ENCODE measurements at regions not wholly inside any gene's neighbourhood (a gene's known extent, or its start where the extent isn't known, plus 50 kb on each side); places are given as distances from the start of the nearest gene placed in this dataset.

DNA sequence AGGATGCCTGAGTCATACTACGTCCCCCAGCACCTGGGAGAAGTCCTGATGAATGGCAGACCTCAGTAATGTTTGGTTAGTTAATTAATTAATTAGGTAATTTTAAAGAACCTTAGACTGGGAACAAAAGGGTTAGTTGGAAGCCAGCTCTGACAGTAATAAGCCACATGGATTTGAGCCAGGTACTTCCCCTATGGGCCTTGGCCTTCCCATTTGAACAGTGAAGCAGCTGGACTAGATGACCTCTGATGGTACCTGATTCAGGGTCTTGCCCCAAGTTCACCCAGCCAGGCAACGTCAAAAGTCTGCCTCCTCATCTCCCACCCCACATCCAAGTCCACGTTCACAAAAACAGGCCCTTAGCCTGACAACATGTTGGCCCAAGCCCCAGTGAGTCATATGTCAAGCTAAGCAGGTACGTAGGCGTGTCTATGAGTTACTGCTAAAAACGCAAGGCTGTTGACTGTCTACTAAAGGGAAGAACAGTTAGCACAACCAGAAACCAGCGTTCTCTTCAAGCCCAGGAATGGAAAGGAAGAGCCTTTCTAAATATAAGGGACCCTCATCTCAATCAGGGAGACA is 303.2 kb downstream of the ACTL7B start:
- no peak for TF ChIP-seq EZH2 (IDR thresholded peaks at IDR 0.05; ENCODE audit: borderline replicate concordance)
- TF ChIP-seq, protein P1, sequence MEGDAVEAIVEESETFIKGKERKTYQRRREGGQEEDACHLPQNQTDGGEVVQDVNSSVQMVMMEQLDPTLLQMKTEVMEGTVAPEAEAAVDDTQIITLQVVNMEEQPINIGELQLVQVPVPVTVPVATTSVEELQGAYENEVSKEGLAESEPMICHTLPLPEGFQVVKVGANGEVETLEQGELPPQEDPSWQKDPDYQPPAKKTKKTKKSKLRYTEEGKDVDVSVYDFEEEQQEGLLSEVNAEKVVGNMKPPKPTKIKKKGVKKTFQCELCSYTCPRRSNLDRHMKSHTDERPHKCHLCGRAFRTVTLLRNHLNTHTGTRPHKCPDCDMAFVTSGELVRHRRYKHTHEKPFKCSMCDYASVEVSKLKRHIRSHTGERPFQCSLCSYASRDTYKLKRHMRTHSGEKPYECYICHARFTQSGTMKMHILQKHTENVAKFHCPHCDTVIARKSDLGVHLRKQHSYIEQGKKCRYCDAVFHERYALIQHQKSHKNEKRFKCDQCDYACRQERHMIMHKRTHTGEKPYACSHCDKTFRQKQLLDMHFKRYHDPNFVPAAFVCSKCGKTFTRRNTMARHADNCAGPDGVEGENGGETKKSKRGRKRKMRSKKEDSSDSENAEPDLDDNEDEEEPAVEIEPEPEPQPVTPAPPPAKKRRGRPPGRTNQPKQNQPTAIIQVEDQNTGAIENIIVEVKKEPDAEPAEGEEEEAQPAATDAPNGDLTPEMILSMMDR (IDR thresholded peaks at IDR 0.05; ENCODE audit: poor library complexity) = no peak
